ENCODE measurements at regions not wholly inside any gene's neighbourhood (a gene's known extent, or its start where the extent isn't known, plus 50 kb on each side); places are given as distances from the start of the nearest gene placed in this dataset.

- TF ChIP-seq, protein P1, sequence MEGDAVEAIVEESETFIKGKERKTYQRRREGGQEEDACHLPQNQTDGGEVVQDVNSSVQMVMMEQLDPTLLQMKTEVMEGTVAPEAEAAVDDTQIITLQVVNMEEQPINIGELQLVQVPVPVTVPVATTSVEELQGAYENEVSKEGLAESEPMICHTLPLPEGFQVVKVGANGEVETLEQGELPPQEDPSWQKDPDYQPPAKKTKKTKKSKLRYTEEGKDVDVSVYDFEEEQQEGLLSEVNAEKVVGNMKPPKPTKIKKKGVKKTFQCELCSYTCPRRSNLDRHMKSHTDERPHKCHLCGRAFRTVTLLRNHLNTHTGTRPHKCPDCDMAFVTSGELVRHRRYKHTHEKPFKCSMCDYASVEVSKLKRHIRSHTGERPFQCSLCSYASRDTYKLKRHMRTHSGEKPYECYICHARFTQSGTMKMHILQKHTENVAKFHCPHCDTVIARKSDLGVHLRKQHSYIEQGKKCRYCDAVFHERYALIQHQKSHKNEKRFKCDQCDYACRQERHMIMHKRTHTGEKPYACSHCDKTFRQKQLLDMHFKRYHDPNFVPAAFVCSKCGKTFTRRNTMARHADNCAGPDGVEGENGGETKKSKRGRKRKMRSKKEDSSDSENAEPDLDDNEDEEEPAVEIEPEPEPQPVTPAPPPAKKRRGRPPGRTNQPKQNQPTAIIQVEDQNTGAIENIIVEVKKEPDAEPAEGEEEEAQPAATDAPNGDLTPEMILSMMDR (IDR thresholded peaks at IDR 0.05): no peak
- no peak for TF ChIP-seq POLR2A (IDR thresholded peaks at IDR 0.05; ENCODE audit: low read depth)
Measured at GRCh38 chr3:80519436-80519835, 751.6 kb upstream of the ROBO1 start.

Measured in esophagus muscularis mucosa (tissue), 3 donors.